Umbilical cord (tissue), 1 donor: ENCODE measurements at regions not wholly inside any gene's neighbourhood (a gene's known extent, or its start where the extent isn't known, plus 50 kb on each side); places are given as distances from the start of the nearest gene placed in this dataset.
"Not testable (repeated sequence)": the region's sequence is repeated elsewhere in the genome, so short reads cannot be mapped to it uniquely, and the experiment has no call there.

Source experiments
- DNase-seq: peaks from one replicate; pipeline ENCODE4 v3.0.0-alpha.2; 2015; ENCODE audit warnings: low spot score

- no peak for DNase-seq
Observed at GRCh38 chr5:112570708-112571444, 151.8 kb upstream of the EPB41L4A start.

GRCh38 chr5:112573441-112573840 is 154.4 kb upstream of the EPB41L4A start:
- DNase-seq, result no peak

GRCh38 chr5:112574536-112574935 is 155.5 kb upstream of the EPB41L4A start:
- DNase-seq, result no peak

GRCh38 chr5:112576298-112576925 is 157.3 kb upstream of the EPB41L4A start:
- DNase-seq, result peak; percentile 13

- DNase-seq, result no peak
Observed at GRCh38 chr5:112579599-112580170, 158.0 kb upstream of the APC start.

- peak; percentile 23 for DNase-seq
Observed at GRCh38 chr5:112581811-112582320, 155.8 kb upstream of the APC start.

- DNase-seq, result no peak
Observed at GRCh38 chr5:112583166-112583565, 154.5 kb upstream of the APC start.

- no peak for DNase-seq
Observed at GRCh38 chr5:112584781-112585180, 152.9 kb upstream of the APC start.

GRCh38 chr5:112586596-112587062 is 151.1 kb upstream of the APC start:
- DNase-seq, result no peak

- not testable (repeated sequence) for DNase-seq
Observed at GRCh38 chr5:112590858-112591257, 146.8 kb upstream of the APC start.

- DNase-seq, result peak; percentile 17
Observed at GRCh38 chr5:112594095-112594850, 143.4 kb upstream of the APC start.

GRCh38 chr5:112594941-112595340 is 142.7 kb upstream of the APC start:
- no peak for DNase-seq

GRCh38 chr5:112597831-112598230 is 139.9 kb upstream of the APC start:
- DNase-seq, result no peak

- not testable (repeated sequence) for DNase-seq
Observed at GRCh38 chr5:112600510-112600909, 137.2 kb upstream of the APC start.

- DNase-seq, result no peak
Observed at GRCh38 chr5:112604732-112605630, 132.7 kb upstream of the APC start.

GRCh38 chr5:112608975-112609374 is 128.7 kb upstream of the APC start:
- DNase-seq, result no peak

- no peak for DNase-seq
Observed at GRCh38 chr5:112612663-112613062, 125.0 kb upstream of the APC start.

- no peak for DNase-seq
Observed at GRCh38 chr5:112614285-112614684, 123.4 kb upstream of the APC start.

- no peak for DNase-seq
Observed at GRCh38 chr5:112614986-112615385, 122.7 kb upstream of the APC start.

- DNase-seq, result no peak
Observed at GRCh38 chr5:112616812-112617547, 120.7 kb upstream of the APC start.
